CD4-positive, alpha-beta T cell (primary cell): ENCODE measurements at regions not wholly inside any gene's neighbourhood (a gene's known extent, or its start where the extent isn't known, plus 50 kb on each side); places are given as distances from the start of the nearest gene placed in this dataset.

Source experiments
- ATAC-seq: fragments of 200-7000 bp; cut with Tn5 transposase; one replicate; pipeline ENCODE4 v1.10.0; 2022; ENCODE audit warnings: mild to moderate bottlenecking; ENCODE audit not compliant: poor library complexity
- CTCF ChIA-PET: fragments of 350-600 bp; sonication (Branson Sonifier 250); formaldehyde crosslinking; loops from one replicate; lab custom pipeline; 2021; ENCODE audit warnings: antibody characterized with exemption, inconsistent platforms; lab: Charles Lee
- POLR2A ChIA-PET: fragments of 350-600 bp; sonication (Branson Sonifier 250); formaldehyde crosslinking; loops from one replicate; lab custom pipeline; 2021; ENCODE audit warnings: antibody characterized with exemption, inconsistent platforms; lab: Charles Lee
- DNase-seq, 14 experiments: peaks; one replicate each; pipeline ENCODE4 v3.0.0-alpha.2; 2013 to 2020; ENCODE audit warnings: mixed read lengths in 2 of 14
- H3K27ac ChIP-seq, 2 donors: one replicate each; pipeline versions ENCODE4 v1.5.1 to v1.7.0; 2013; ENCODE audit warnings: low read length in 2 of 2, low read depth in 1 of 2, mild to moderate bottlenecking in 1 of 2
- H3K27me3 ChIP-seq, 2 experiments: 1 replicate in 1 of 2; 2 replicates in 1 of 2; pipeline versions ENCODE4 v1.6.1 to v1.7.0; 2013; ENCODE audit warnings: low read length in 2 of 2, control low read depth in 1 of 2, mild to moderate bottlenecking in 1 of 2, moderate library complexity in 1 of 2; ENCODE audit not compliant: insufficient read depth in 2 of 2, control insufficient read depth in 1 of 2
- H3K36me3 ChIP-seq: one replicate; pipeline ENCODE4 v1.6.1; 2013; ENCODE audit warnings: low read length, control low read depth; ENCODE audit not compliant: insufficient read depth
- H3K4me1 ChIP-seq: one replicate; pipeline ENCODE4 v1.6.1; 2013; ENCODE audit warnings: low read length, control low read depth; ENCODE audit not compliant: insufficient read depth
- H3K4me3 ChIP-seq: one replicate; pipeline ENCODE4 v1.5.1; 2013; ENCODE audit warnings: mild to moderate bottlenecking, low read length, moderate library complexity
- H3K9me3 ChIP-seq, 2 experiments: 1 replicate in 1 of 2; 2 replicates in 1 of 2; pipeline versions ENCODE4 v1.6.1 to v1.7.0; 2013; ENCODE audit warnings: low read length in 2 of 2, mild to moderate bottlenecking in 2 of 2, control low read depth in 1 of 2, moderate library complexity in 1 of 2; ENCODE audit not compliant: control insufficient read depth in 1 of 2, insufficient read depth in 1 of 2
- H3K27ac Mint-ChIP-seq: one replicate; pipeline ENCODE4 v1.8.0; 2020; ENCODE audit warnings: mixed read lengths
- H3K27me3 Mint-ChIP-seq: one replicate; pipeline ENCODE4 v1.8.0; 2021; ENCODE audit warnings: mixed read lengths
- H3K36me3 Mint-ChIP-seq: one replicate; pipeline ENCODE4 v1.8.0; 2021; ENCODE audit warnings: low read depth, mixed read lengths
- H3K4me1 Mint-ChIP-seq: one replicate; pipeline ENCODE4 v1.8.0; 2021; ENCODE audit warnings: low read depth, mixed read lengths
- H3K4me3 Mint-ChIP-seq: one replicate; pipeline ENCODE4 v1.8.0; 2020; ENCODE audit warnings: mild to moderate bottlenecking, mixed read lengths
- H3K9me3 Mint-ChIP-seq: one replicate; pipeline ENCODE4 v1.8.0; 2020; ENCODE audit warnings: mixed read lengths
- intact Hi-C, 2 experiments: fragments of 100-400 bp; cut with DNase I in 1 of 2; cut with micrococcal nuclease in 1 of 2; formaldehyde crosslinking; loops; one replicate each; pipeline versions ENCODE4 v1.15.1 to v1.9.0; 2023 to 2025; cut with DNase I, micrococcal nuclease
- TF ChIP-seq, protein P1 (sequence below): fragments of 200-600 bp; IDR thresholded peaks from one replicate; pipeline ENCODE4 v1.8.0; 2022; ENCODE audit warnings: antibody characterized with exemption, mild to moderate bottlenecking

DNA sequence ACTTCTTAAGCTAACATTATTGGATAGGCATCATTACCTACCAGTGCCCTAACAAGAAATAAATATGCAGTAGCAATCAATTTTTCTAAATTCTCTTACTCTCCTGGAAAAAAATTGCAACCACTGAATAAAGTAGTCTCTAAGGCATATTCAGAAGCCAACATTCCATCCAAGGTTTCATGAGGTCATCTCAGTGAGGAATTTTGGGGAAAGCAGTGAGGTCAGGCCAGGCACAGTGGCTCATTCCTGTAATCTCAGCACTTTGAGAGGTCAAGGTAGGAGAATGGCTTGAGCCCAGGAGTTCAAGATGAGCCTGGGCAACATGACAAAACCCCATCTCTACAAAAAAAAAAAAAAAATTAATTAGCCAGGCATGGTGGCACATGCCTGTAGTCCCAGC, 75.9 kb upstream of the GHITM start:
- intact Hi-C loops: no loop called here
- Histone ChIP-seq H3K4me3 (no peak overlapping the region), H3K9me3 (no peaks in the 10 kb centered on the region), H3K36me3 (no peaks in the 10 kb centered on the region), H3K4me1 (no peaks in the 10 kb centered on the region), H3K27ac (no peak overlapping the region), H3K27me3 (no peaks in the 10 kb centered on the region)
- ATAC-seq (no peak), DNase-seq (no peak)
- TF ChIP-seq, protein P1, sequence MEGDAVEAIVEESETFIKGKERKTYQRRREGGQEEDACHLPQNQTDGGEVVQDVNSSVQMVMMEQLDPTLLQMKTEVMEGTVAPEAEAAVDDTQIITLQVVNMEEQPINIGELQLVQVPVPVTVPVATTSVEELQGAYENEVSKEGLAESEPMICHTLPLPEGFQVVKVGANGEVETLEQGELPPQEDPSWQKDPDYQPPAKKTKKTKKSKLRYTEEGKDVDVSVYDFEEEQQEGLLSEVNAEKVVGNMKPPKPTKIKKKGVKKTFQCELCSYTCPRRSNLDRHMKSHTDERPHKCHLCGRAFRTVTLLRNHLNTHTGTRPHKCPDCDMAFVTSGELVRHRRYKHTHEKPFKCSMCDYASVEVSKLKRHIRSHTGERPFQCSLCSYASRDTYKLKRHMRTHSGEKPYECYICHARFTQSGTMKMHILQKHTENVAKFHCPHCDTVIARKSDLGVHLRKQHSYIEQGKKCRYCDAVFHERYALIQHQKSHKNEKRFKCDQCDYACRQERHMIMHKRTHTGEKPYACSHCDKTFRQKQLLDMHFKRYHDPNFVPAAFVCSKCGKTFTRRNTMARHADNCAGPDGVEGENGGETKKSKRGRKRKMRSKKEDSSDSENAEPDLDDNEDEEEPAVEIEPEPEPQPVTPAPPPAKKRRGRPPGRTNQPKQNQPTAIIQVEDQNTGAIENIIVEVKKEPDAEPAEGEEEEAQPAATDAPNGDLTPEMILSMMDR: no peak
- Mint-ChIP-seq H3K27me3 (peaks cover 25% of the 10 kb centered on the region), H3K9me3 (no peaks in the 10 kb centered on the region), H3K27ac (no peak overlapping the region), H3K4me1 (no peaks in the 10 kb centered on the region), H3K36me3 (no peaks in the 10 kb centered on the region), H3K4me3 (no peak overlapping the region)
- ChIA-PET POLR2A (no interaction called here), CTCF (no interaction called here)

DNA sequence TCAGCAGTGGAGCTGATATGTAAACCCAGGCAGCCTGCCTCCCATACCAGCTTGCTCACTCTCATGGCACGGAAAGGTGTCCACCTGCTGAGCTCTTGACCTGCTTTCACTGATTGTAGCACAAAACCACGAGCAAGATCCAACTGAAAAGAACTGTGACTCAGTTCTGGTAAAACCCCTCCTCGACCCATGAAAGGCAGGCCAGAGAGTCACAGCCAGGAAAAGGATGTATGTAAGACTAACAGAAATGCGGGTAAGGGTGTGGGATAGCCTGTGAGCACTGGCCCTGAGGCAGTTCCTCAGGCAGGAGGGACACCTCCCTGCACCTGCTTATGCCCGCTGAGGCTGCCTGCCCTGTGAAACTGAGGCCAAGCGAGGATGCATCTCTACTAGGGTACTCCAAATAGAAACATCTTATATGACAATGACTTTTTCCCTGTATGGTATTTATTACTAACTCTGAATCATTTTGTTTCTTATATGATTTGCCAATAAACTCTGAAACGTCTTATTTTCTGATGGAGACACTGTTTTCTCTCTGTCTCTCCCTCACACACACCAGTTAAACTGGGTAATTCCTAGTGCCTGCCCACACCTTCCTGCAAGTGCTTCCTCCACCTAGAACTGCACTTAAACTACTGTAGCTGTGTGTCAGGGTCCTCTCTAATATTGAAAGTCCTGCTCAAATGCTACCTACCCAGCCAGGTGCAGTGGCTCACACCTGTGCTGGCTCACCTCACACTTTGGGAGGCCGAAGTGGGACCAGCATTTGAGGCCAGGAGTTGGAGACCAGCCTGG, 73.3 kb upstream of the GHITM start:
- H3K36me3 ChIP-seq: no peaks in the 10 kb centered on the region
- H3K4me3 Mint-ChIP-seq: no peak overlapping the region
- TF ChIP-seq, protein P1: no peak
- no peak overlapping the region for H3K27ac ChIP-seq
- H3K4me1 Mint-ChIP-seq: no peaks in the 10 kb centered on the region
- no peak overlapping the region for H3K27ac Mint-ChIP-seq
- H3K27me3 ChIP-seq: no peaks in the 10 kb centered on the region
- CTCF ChIA-PET: interaction anchor here (1.0 kb wide), 1 partner anchor 12 kb away, joined by 3 read pairs; no protein-coding TSS in a partner anchor
- peaks cover 18% of the 10 kb centered on the region for H3K27me3 Mint-ChIP-seq
- intact Hi-C loops: no loop called here
- POLR2A ChIA-PET: no interaction called here
- no peaks in the 10 kb centered on the region for H3K36me3 Mint-ChIP-seq
- ATAC-seq (no peak), DNase-seq (no peak)
- H3K4me3 ChIP-seq: no peak overlapping the region
- no peaks in the 10 kb centered on the region for H3K9me3 Mint-ChIP-seq
- no peaks in the 10 kb centered on the region for H3K4me1 ChIP-seq
- peaks cover 0 to 5% of the 10 kb centered on the region in 2 experiments for H3K9me3 ChIP-seq

DNA sequence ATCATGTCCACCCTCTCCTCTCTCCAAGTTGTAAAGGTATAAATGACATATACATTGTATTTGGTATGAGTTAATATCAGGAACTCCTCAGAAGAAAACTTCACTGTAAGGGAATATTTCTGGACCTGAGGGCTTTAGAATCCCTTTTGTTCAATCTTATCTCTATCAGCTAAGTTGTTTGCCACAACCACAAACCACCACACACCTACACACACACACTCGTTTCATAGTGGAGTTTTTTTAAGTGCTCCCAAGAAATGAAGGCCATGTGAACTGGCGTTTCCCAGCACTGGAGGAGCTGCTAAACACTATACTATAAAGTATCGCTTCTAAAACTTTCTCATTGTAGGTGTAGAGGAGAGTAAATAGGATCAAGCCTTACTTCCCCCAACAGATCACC, 64.8 kb upstream of the GHITM start:
- no peaks in the 10 kb centered on the region for H3K36me3 ChIP-seq
- H3K4me1 Mint-ChIP-seq: no peaks in the 10 kb centered on the region
- ChIA-PET POLR2A (no interaction called here), CTCF (no interaction called here)
- no peak overlapping the region for H3K27ac ChIP-seq
- H3K4me3 Mint-ChIP-seq: no peak overlapping the region
- ATAC-seq (no peak), DNase-seq (no peak)
- no peak overlapping the region for H3K4me3 ChIP-seq
- intact Hi-C loops: no loop called here
- H3K36me3 Mint-ChIP-seq: no peaks in the 10 kb centered on the region
- H3K27me3 Mint-ChIP-seq: no peaks in the 10 kb centered on the region
- TF ChIP-seq, protein P1: no peak
- H3K27ac Mint-ChIP-seq: no peak overlapping the region
- H3K9me3 Mint-ChIP-seq: no peaks in the 10 kb centered on the region
- H3K9me3 ChIP-seq: peaks cover 0 to 2% of the 10 kb centered on the region in 2 experiments
- H3K27me3 ChIP-seq: peaks cover 0 to 3% of the 10 kb centered on the region in 2 experiments
- no peaks in the 10 kb centered on the region for H3K4me1 ChIP-seq
